GM21619 (cell line): ENCODE measurements at regions not wholly inside any gene's neighbourhood (a gene's known extent, or its start where the extent isn't known, plus 50 kb on each side); places are given as distances from the start of the nearest gene placed in this dataset.

Source experiments
- ATAC-seq: cut with Tn5 transposase; IDR thresholded peaks from one replicate; pipeline ENCODE4 v1.9.1; 2021; ENCODE audit not compliant: unreplicated experiment

DNA sequence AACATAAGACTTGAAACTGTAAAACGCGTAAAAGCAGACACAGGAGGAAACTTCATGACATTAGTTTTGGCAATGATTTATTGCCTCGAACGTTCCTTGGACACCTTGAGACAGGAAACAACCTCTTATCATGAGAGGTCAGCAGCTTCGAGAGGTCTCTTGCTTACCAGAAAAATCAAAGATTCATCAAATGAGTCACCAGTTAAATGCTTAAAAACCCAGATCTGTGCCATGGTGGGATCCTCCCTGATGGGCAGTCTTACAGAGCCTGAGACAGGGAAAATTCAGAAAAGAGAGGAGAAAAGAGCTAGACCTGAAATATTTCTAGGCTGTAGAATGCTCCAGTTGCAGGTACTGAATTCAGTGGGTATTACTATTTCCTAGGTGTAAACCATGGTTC, 1093.9 kb downstream of the AACS start:
- no peak for ATAC-seq

DNA sequence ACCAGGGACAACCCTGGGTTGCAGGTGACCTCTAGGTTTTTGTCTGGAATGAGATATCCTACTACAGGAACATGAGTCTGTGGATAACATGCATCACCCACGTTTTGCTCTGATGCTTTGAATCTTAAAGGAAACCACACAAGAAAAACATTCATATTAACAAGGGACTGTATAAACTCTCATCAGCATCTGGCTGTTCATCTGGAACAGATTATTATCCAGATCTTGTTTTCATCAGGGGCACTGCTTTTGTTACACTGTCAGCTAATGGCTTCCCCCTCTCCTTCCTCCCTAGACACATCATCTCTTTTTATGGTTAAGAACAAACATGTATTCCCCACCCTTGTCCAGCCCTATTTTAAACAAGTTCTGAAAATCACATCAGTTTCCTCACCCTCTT, 1095.7 kb downstream of the AACS start:
- no peak for ATAC-seq

DNA sequence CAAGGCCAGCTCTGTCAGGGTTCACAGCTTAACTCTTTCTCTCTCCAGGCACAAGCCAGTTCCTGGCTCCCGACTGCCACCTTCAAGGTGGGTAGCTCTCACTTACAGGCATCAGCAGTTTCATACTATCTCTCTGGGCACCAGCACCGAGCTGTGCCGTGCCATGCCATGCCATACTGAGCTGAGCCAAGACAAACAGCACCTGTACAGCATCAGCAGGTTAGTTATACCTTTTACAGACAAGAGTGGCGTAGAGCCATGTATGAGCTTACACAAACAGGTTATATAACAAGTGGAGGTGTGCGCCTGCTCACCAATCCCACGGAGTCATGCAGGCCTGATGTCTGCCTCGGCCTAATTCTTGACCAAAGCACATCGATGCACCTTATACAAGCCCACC, 1098.7 kb downstream of the AACS start:
- ATAC-seq, result no peak

DNA sequence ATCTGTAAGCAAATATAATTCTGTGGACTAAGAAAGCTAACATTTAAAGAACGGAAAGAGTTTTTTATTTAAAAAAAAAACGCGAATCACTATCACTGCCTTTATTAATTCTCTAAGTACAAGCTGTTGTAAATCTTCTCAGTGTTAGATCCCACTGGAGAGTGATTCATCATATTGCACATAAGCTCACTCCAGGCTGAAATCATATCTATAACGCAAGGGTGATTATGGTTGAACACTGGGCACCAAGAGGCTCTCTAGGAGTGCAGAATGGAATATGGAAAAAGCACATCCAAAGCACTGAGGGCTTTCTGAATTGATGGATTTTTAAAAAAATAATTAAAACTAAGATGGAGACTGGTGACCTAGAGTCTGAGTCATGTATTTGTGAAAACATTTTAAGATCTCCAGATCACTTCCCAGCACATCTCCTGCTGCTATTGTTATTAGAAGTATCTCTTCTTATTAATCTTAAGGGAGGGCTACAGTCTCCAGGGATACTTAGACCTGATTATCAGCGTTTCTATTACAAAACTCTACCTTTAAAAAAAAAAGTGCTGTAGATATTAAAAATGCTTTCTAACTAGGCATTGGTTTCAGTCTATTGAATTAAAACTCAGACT, 1106.8 kb downstream of the AACS start:
- no peak for ATAC-seq

- no peak for ATAC-seq
These were observed 1117.5 kb downstream of the AACS start for GRCh38 chr12:126182619-126183236.

GRCh38 chr12:126185025-126185424, 1119.8 kb downstream of the AACS start:
- ATAC-seq, result no peak

GRCh38 chr12:126189856-126190255, 1124.6 kb downstream of the AACS start:
- ATAC-seq, result no peak

GRCh38 chr12:126191031-126191891, 1126.0 kb downstream of the AACS start:
- no peak for ATAC-seq

DNA sequence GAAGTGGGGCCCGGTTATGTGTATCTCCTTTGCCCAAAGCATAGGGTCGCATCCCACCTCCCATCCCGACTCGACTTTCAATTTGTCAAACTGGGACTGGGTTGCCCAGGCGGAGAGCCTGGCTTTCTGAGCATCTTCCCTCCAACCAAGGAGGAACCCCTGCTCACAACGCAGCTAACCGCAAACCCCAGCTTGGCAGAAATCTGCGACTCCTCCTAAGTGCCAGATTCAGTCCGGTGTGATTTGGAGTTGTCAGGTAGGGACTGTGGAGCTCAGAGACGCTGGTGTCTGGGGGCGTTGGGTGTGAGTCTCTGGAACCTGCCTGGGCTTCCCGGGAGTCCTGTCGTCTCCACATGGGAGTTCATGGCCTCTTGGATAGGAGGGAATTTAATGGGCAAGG, 1126.7 kb downstream of the AACS start:
- no peak for ATAC-seq

DNA sequence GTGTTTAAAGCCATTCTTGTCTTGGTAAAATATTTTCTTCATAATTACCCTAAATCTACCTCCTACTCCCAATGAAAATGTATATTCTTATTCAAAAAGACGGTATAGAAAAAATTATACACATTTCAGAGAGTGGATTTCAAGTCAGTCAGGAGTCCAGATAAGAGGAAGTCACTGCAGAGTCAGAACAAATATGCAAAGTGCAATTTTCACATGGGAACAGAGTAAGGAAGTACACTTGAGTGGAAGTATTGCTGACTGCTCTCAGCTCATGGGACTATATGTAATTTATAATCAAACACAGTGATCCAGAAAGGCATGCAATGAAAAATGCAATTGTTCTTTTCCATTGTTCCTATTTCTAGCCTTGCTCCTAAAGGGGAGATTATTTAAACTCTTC, 1128.0 kb downstream of the AACS start:
- ATAC-seq, result no peak

DNA sequence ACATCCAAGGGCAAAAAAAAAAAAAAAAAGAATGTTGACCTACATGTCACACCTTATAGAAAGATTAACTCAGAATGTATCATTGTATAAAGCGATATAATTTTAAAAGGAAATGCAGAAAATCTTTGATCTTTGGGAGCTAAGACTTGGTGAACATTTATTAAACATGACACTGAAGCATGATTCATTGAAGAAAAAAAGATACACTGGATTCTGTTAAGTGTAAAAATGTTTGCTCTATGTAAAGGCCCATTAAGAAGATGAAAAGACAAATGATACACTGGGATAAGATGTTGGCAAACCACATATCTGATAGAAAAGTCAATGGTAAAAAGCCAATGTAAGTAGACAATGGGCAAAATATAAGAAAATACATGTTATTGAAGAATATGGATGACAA, 1131.0 kb downstream of the AACS start:
- no peak for ATAC-seq

- ATAC-seq, result no peak
These were observed 1133.3 kb downstream of the AACS start for GRCh38 chr12:126198516-126198915.

GRCh38 chr12:126198966-126199692, 1133.9 kb downstream of the AACS start:
- no peak for ATAC-seq

GRCh38 chr12:126201981-126202537, 1136.8 kb downstream of the AACS start:
- ATAC-seq, result no peak

- no peak for ATAC-seq
These were observed 1139.1 kb downstream of the AACS start for GRCh38 chr12:126204326-126204725.

DNA sequence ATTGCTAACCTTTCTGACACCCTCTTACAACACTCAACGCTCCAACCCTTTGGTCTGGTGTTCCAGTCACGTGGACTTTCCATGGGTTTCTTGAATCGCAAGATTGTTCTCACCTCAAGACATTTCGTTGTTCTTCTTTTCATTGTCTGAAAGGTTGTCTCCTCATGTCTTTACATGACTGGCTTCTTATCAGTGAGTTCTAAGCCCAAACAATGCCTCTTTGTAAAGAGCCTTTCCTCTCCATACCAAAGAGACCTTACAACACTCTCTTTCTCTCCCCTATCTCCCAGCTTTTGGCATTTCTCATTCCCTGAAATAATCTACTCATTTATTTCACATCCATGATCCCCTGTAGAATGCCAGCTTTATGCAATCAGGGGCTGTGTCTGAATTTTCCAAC, 1144.8 kb downstream of the AACS start:
- ATAC-seq, result no peak

GRCh38 chr12:126210448-126210847, 1145.2 kb downstream of the AACS start:
- ATAC-seq, result no peak

DNA sequence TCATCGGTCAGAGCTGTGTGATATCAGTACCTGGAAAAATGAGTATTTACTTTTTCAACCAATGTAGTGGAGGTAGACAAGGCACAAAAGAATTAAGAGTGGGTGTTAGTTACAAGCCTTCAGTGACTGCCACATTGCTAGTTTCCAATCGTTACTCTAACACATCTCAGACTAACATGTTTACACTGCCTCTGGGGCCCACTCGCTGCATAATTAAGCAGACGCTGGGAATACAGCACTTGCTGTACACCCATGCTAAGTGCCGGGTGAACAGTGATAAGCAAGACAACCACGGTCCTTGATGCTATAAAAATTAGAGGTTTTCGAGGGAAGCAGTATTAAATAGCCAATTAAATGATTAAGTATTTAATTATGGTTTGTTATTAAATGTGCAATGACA, 1147.6 kb downstream of the AACS start:
- ATAC-seq, result no peak

DNA sequence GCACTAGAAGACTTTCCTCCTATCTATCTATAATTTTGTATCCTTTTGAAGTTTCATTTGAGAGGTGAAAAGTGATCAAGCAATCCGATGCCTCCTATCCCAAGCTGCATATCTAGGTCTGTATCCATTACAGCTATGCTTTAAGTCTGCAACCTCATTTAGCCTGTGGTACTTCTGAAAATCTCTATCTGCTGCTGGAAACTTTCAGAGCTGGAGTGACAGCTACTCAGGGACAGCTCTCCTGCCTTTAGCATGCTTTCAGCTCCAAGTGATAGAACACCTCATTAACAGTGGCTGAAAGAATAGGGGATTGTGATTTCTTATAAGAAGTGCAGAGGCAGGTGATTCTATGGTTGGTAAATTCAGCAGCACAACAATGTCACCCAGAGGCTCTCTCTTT, 1153.5 kb downstream of the AACS start:
- ATAC-seq, result no peak

DNA sequence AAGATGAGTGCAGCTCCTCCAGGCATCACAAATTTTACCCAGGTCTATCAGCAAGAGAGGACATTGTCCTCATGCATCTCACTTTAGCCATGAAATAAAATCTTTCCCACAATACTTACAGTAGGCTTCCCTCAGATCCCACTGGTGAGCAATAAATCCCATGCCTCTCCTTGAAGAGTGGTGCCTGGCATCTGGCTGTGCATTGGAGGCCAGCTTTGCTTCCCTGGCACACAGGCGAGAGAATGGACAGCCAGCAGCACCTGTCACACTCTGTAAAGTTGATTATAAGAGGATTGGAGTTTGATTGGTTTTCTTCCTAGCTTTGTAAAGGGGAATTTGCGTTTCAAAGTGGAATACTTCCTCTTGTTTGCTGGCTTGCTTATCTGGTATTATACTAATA, 1153.9 kb downstream of the AACS start:
- ATAC-seq, result no peak

- ATAC-seq, result no peak
These were observed 1154.5 kb downstream of the AACS start for GRCh38 chr12:126219654-126220279.
